Neural progenitor cell (in vitro differentiated cells): ENCODE measurements at regions not wholly inside any gene's neighbourhood (a gene's known extent, or its start where the extent isn't known, plus 50 kb on each side); places are given as distances from the start of the nearest gene placed in this dataset.

Experiments
- DNase-seq: peaks from one replicate; pipeline ENCODE4 v3.0.0-alpha.2; 2016; ENCODE audit warnings: low spot score
- H2AFZ ChIP-seq: fragments of 200-600 bp; sonication (generic); replicated peaks from 2 replicates; pipeline ENCODE4 v1.6.1; 2016; ENCODE audit warnings: antibody characterized with exemption
- H3F3A ChIP-seq: fragments of 200-600 bp; sonication (generic); 2 replicates; pipeline ENCODE4 v1.6.1; 2016; ENCODE audit warnings: antibody characterized with exemption, low read depth
- H3K27ac ChIP-seq: fragments of 200-600 bp; sonication (generic); 2 replicates; pipeline ENCODE4 v1.5.1; 2016; ENCODE audit warnings: mild to moderate bottlenecking
- H3K27me3 ChIP-seq: fragments of 200-600 bp; sonication (generic); 2 replicates; pipeline ENCODE4 v1.6.1; 2016; ENCODE audit warnings: mild to moderate bottlenecking, moderate library complexity
- H3K36me3 ChIP-seq: fragments of 200-600 bp; sonication (generic); 2 replicates; pipeline ENCODE4 v1.5.1; 2016
- H3K4me1 ChIP-seq: fragments of 200-600 bp; sonication (generic); 2 replicates; pipeline ENCODE4 v1.6.1; 2016; ENCODE audit warnings: mixed run types
- H3K4me2 ChIP-seq: fragments of 200-600 bp; sonication (generic); 2 replicates; pipeline ENCODE4 v1.6.1; 2016
- H3K4me3 ChIP-seq: fragments of 200-600 bp; sonication (generic); 2 replicates; pipeline ENCODE4 v1.5.1; 2016
- H3K79me2 ChIP-seq: fragments of 200-600 bp; sonication (generic); 2 replicates; pipeline ENCODE4 v1.6.1; 2016; ENCODE audit warnings: low read depth
- H3K9ac ChIP-seq: fragments of 200-600 bp; sonication (generic); 2 replicates; pipeline ENCODE4 v1.6.1; 2016
- H3K9me3 ChIP-seq: fragments of 200-600 bp; sonication (generic); 2 replicates; pipeline ENCODE4 v1.5.1; 2016; ENCODE audit warnings: low read depth
- H4K20me1 ChIP-seq: fragments of 200-600 bp; sonication (generic); 2 replicates; pipeline ENCODE4 v1.6.1; 2016; ENCODE audit warnings: low read depth
- H3K27ac Mint-ChIP-seq: 3 replicates; pipeline ENCODE4 v1.8.0; 2021; ENCODE audit warnings: mixed read lengths
- H3K27me3 Mint-ChIP-seq: 2 replicates; pipeline ENCODE4 v1.8.0; 2022; ENCODE audit warnings: low read depth, mild to moderate bottlenecking, inconsistent platforms, moderate library complexity, mixed read lengths; ENCODE audit not compliant: insufficient read depth
- H3K36me3 Mint-ChIP-seq: 3 replicates; pipeline ENCODE4 v1.8.0; 2021; ENCODE audit warnings: mixed read lengths
- H3K4me1 Mint-ChIP-seq: 3 replicates; pipeline ENCODE4 v1.8.0; 2021; ENCODE audit warnings: mixed read lengths
- H3K4me3 Mint-ChIP-seq: 3 replicates; pipeline ENCODE4 v1.8.0; 2021; ENCODE audit warnings: mild to moderate bottlenecking, moderate library complexity, mixed read lengths
- H3K9me3 Mint-ChIP-seq: 3 replicates; pipeline ENCODE4 v1.8.0; 2020; ENCODE audit warnings: mixed read lengths
- EZH2 ChIP-seq: fragments of 200-600 bp; sonication (generic); IDR thresholded peaks from 2 replicates; pipeline ENCODE4 v1.6.1; 2017; ENCODE audit warnings: antibody characterized with exemption, mild to moderate bottlenecking, moderate library complexity
- EZH2phosphoT487 ChIP-seq: fragments of 200-600 bp; sonication (generic); IDR thresholded peaks from 2 replicates; pipeline ENCODE4 v1.6.1; 2017; ENCODE audit warnings: antibody characterized with exemption
- TF ChIP-seq, protein P1 (sequence below): fragments of 200-600 bp; sonication (generic); IDR thresholded peaks from 2 replicates; pipeline ENCODE4 v1.5.1; 2017; ENCODE audit warnings: antibody characterized with exemption, mild to moderate bottlenecking

- no peak overlapping the region for H3K4me3 Mint-ChIP-seq
- H3K27ac ChIP-seq = no peak overlapping the region
- no peaks in the 10 kb centered on the region for H3K36me3 Mint-ChIP-seq
- H3K9me3 ChIP-seq = no peaks in the 10 kb centered on the region
- H3K27me3 ChIP-seq = no peaks in the 10 kb centered on the region
- no peaks in the 10 kb centered on the region for H4K20me1 ChIP-seq
- no peaks in the 10 kb centered on the region for H3K79me2 ChIP-seq
- TF ChIP-seq EZH2phosphoT487 = no peak
- TF ChIP-seq, protein P1, sequence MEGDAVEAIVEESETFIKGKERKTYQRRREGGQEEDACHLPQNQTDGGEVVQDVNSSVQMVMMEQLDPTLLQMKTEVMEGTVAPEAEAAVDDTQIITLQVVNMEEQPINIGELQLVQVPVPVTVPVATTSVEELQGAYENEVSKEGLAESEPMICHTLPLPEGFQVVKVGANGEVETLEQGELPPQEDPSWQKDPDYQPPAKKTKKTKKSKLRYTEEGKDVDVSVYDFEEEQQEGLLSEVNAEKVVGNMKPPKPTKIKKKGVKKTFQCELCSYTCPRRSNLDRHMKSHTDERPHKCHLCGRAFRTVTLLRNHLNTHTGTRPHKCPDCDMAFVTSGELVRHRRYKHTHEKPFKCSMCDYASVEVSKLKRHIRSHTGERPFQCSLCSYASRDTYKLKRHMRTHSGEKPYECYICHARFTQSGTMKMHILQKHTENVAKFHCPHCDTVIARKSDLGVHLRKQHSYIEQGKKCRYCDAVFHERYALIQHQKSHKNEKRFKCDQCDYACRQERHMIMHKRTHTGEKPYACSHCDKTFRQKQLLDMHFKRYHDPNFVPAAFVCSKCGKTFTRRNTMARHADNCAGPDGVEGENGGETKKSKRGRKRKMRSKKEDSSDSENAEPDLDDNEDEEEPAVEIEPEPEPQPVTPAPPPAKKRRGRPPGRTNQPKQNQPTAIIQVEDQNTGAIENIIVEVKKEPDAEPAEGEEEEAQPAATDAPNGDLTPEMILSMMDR = peak; percentile 62
- no peaks in the 10 kb centered on the region for H3K4me1 ChIP-seq
- peaks cover under 1% of the 10 kb centered on the region for H3K9me3 Mint-ChIP-seq
- H3F3A ChIP-seq = no peaks in the 10 kb centered on the region
- no peak overlapping the region for H3K4me3 ChIP-seq
- no peak overlapping the region for H3K27ac Mint-ChIP-seq
- DNase-seq = peak; percentile 13
- no peak overlapping the region for H3K9ac ChIP-seq
- no peaks in the 10 kb centered on the region for H3K4me1 Mint-ChIP-seq
- no peaks in the 10 kb centered on the region for H3K36me3 ChIP-seq
- no peak overlapping the region for H3K4me2 ChIP-seq
- peaks cover 3% of the 10 kb centered on the region for H3K27me3 Mint-ChIP-seq
- no peak overlapping the region for H2AFZ ChIP-seq
These were observed 610.4 kb upstream of the IMPG1 start for GRCh38 chr6:76682842-76683241.

DNA sequence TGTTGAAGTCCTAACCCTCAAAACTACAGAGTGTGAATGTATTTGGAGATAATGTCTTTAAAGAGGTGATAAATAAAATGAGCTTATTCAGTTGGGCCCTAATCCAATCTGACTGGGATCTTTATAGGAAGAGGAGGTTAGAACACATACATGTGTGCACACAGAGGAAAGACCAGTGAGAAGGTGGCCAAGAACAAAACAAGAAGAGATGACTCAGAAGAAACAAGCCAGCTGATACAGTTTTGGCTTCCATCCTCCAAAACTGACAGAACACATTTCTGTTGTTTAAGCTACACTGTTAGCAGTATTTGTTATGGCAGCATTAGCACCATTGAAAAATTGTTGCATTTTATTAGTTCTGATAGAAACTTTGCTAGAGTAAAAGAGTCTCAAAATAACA lies 609.3 kb upstream of the IMPG1 start:
- no peak overlapping the region for H3K4me2 ChIP-seq
- no peak for DNase-seq

DNA sequence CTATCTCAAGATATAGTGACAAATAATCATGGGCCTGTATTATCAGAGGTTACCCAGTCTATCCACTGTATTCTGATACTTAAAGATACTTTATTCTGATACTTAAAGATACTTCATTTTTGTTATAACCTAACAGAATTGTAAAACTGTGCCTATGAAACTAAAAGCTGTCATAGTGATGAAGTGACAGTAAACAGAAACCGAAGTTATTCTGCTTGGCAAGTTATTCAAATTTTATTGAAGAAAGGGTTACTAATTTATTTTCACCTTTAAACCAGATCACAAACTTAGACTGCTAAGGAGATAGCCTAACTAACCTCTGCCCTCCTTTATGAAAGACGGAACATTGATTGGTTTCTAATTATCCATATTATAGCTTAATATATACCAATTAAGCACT lies 604.6 kb upstream of the IMPG1 start:
- Mint-ChIP-seq H3K36me3 (no peaks in the 10 kb centered on the region), H3K27ac (no peak overlapping the region), H3K27me3 (no peaks in the 10 kb centered on the region)

More for the DNA sequence above, 609.3 kb upstream of the IMPG1 start:
- Mint-ChIP-seq H3K4me3 (no peak overlapping the region), H3K27me3 (peaks cover 2% of the 10 kb centered on the region), H3K4me1 (no peaks in the 10 kb centered on the region), H3K36me3 (no peaks in the 10 kb centered on the region), H3K9me3 (no peaks in the 10 kb centered on the region), H3K27ac (no peak overlapping the region)
- no peaks in the 10 kb centered on the region for H3K79me2 ChIP-seq
- H3K9ac ChIP-seq = no peak overlapping the region
- no peak overlapping the region for H3K27ac ChIP-seq
- H3K9me3 ChIP-seq = no peaks in the 10 kb centered on the region
- H4K20me1 ChIP-seq = no peaks in the 10 kb centered on the region
- H3K36me3 ChIP-seq = no peaks in the 10 kb centered on the region
- no peak overlapping the region for H3K4me3 ChIP-seq
- no peak for TF ChIP-seq EZH2phosphoT487
- no peak for TF ChIP-seq EZH2
- TF ChIP-seq, protein P1 = no peak
- no peaks in the 10 kb centered on the region for H3K4me1 ChIP-seq
- no peaks in the 10 kb centered on the region for H3F3A ChIP-seq
- no peaks in the 10 kb centered on the region for H3K27me3 ChIP-seq
- no peak overlapping the region for H2AFZ ChIP-seq

More for the DNA sequence above, 604.6 kb upstream of the IMPG1 start:
- DNase-seq = no peak
- Histone ChIP-seq H3K79me2 (no peaks in the 10 kb centered on the region), H3F3A (no peaks in the 10 kb centered on the region), H3K4me1 (no peaks in the 10 kb centered on the region), H2AFZ (no peak overlapping the region), H3K27ac (no peak overlapping the region), H3K4me2 (no peak overlapping the region), H3K9ac (no peak overlapping the region), H3K4me3 (no peak overlapping the region), H4K20me1 (no peaks in the 10 kb centered on the region), H3K36me3 (no peaks in the 10 kb centered on the region), H3K9me3 (no peaks in the 10 kb centered on the region), H3K27me3 (no peaks in the 10 kb centered on the region)
- no peaks in the 10 kb centered on the region for H3K9me3 Mint-ChIP-seq
- H3K4me3 Mint-ChIP-seq = no peak overlapping the region
- no peak for TF ChIP-seq EZH2phosphoT487
- TF ChIP-seq EZH2 = no peak
- TF ChIP-seq, protein P1 = no peak
- no peaks in the 10 kb centered on the region for H3K4me1 Mint-ChIP-seq
